ENCODE measurements at regions not wholly inside any gene's neighbourhood (a gene's known extent, or its start where the extent isn't known, plus 50 kb on each side); places are given as distances from the start of the nearest gene placed in this dataset.

- DNase-seq (ENCODE audit: low read depth in 1 of 2, low spot score in 1 of 2), result no peak
These were observed 804.4 kb upstream of the RBFOX1 start for GRCh38 chr16:6528217-6528616.

- no peak for DNase-seq (ENCODE audit: low read depth in 1 of 2, low spot score in 1 of 2)
These were observed 805.0 kb upstream of the RBFOX1 start for GRCh38 chr16:6527646-6528045.

- DNase-seq (ENCODE audit: low read depth in 1 of 2, low spot score in 1 of 2), result no peak
These were observed 808.1 kb upstream of the RBFOX1 start for GRCh38 chr16:6524501-6524900.

- no peak for DNase-seq (ENCODE audit: low read depth in 1 of 2, low spot score in 1 of 2)
These were observed 815.5 kb upstream of the RBFOX1 start for GRCh38 chr16:6517020-6517720.

GRCh38 chr16:6512512-6512911, 820.1 kb upstream of the RBFOX1 start:
- no peak for DNase-seq (ENCODE audit: low read depth in 1 of 2, low spot score in 1 of 2)

GRCh38 chr16:6510261-6510660, 822.4 kb upstream of the RBFOX1 start:
- DNase-seq (ENCODE audit: low read depth in 1 of 2, low spot score in 1 of 2), result no peak

- DNase-seq (ENCODE audit: low read depth in 1 of 2, low spot score in 1 of 2), result no peak
These were observed 833.2 kb upstream of the RBFOX1 start for GRCh38 chr16:6499413-6499812.

GRCh38 chr16:6498858-6499257, 833.8 kb upstream of the RBFOX1 start:
- DNase-seq (ENCODE audit: low read depth in 1 of 2, low spot score in 1 of 2), result no peak

- DNase-seq (ENCODE audit: low read depth in 1 of 2, low spot score in 1 of 2), result no peak
These were observed 835.6 kb upstream of the RBFOX1 start for GRCh38 chr16:6496996-6497395.

- no peak for DNase-seq (ENCODE audit: low read depth in 1 of 2, low spot score in 1 of 2)
These were observed 837.0 kb upstream of the RBFOX1 start for GRCh38 chr16:6495486-6496210.

GRCh38 chr16:6494716-6495115, 837.9 kb upstream of the RBFOX1 start:
- no peak for DNase-seq (ENCODE audit: low read depth in 1 of 2, low spot score in 1 of 2)

- DNase-seq (ENCODE audit: low read depth in 1 of 2, low spot score in 1 of 2), result no peak
These were observed 839.1 kb upstream of the RBFOX1 start for GRCh38 chr16:6493555-6493954.

- no peak for DNase-seq (ENCODE audit: low read depth in 1 of 2, low spot score in 1 of 2)
These were observed 839.9 kb upstream of the RBFOX1 start for GRCh38 chr16:6492742-6493141.

- no peak for DNase-seq (ENCODE audit: low read depth in 1 of 2, low spot score in 1 of 2)
These were observed 847.7 kb upstream of the RBFOX1 start for GRCh38 chr16:6484935-6485334.

- no peak for DNase-seq (ENCODE audit: low read depth in 1 of 2, low spot score in 1 of 2)
These were observed 848.6 kb upstream of the RBFOX1 start for GRCh38 chr16:6484081-6484480.

GRCh38 chr16:6483469-6484033, 849.1 kb upstream of the RBFOX1 start:
- no peak for DNase-seq (ENCODE audit: low read depth in 1 of 2, low spot score in 1 of 2)

- DNase-seq (ENCODE audit: low read depth in 1 of 2, low spot score in 1 of 2), result no peak
These were observed 849.8 kb upstream of the RBFOX1 start for GRCh38 chr16:6482696-6483468.

- no peak for DNase-seq (ENCODE audit: low read depth in 1 of 2, low spot score in 1 of 2)
These were observed 850.8 kb upstream of the RBFOX1 start for GRCh38 chr16:6481894-6482293.

GRCh38 chr16:6453742-6454141, 878.9 kb upstream of the RBFOX1 start:
- no peak for DNase-seq (ENCODE audit: low read depth in 1 of 2, low spot score in 1 of 2)

- no peak for DNase-seq (ENCODE audit: low read depth in 1 of 2, low spot score in 1 of 2)
These were observed 885.4 kb upstream of the RBFOX1 start for GRCh38 chr16:6447021-6447790.

- no peak for DNase-seq (ENCODE audit: low read depth in 1 of 2, low spot score in 1 of 2)
These were observed 886.3 kb upstream of the RBFOX1 start for GRCh38 chr16:6446370-6446769.

Measured in activated T-helper 1 cell treated with anti-CD3 and anti-CD28 coated beads, Interleukin-2, amount 50 U/mL, for 16 hours (primary cell).